ENCODE measurements at regions not wholly inside any gene's neighbourhood (a gene's known extent, or its start where the extent isn't known, plus 50 kb on each side); places are given as distances from the start of the nearest gene placed in this dataset.

- DNase-seq (ENCODE audit: low spot score in 2 of 2): no peak
- no peak for FAIRE-seq
Measured at GRCh38 chr2:23149777-23150176, 235.2 kb upstream of the KLHL29 start.

GRCh38 chr2:23153484-23153883 lies 231.5 kb upstream of the KLHL29 start:
- DNase-seq (ENCODE audit: low spot score in 2 of 2) (no peak), FAIRE-seq (no peak)

GRCh38 chr2:23155022-23155421 lies 230.0 kb upstream of the KLHL29 start:
- FAIRE-seq (no peak), DNase-seq (ENCODE audit: low spot score in 2 of 2) (no peak)

GRCh38 chr2:23157812-23158211 lies 227.2 kb upstream of the KLHL29 start:
- no peak for DNase-seq (ENCODE audit: low spot score in 2 of 2)

GRCh38 chr2:23158306-23158705 lies 226.7 kb upstream of the KLHL29 start:
- FAIRE-seq (no peak), DNase-seq (ENCODE audit: low spot score in 2 of 2) (no peak)

More at GRCh38 chr2:23157812-23158211, 227.2 kb upstream of the KLHL29 start:
- FAIRE-seq: no peak

GRCh38 chr2:23159746-23160405 lies 225.1 kb upstream of the KLHL29 start:
- FAIRE-seq (no peak), DNase-seq (ENCODE audit: low spot score in 2 of 2) (no peak)

GRCh38 chr2:23164173-23164572 lies 220.8 kb upstream of the KLHL29 start:
- DNase-seq (ENCODE audit: low spot score in 2 of 2) (no peak), FAIRE-seq (no peak)

- peak in 1 of 2 donors; percentile 1 for DNase-seq (ENCODE audit: low spot score in 2 of 2)
- no peak for FAIRE-seq
Measured at GRCh38 chr2:23169896-23170295, 215.1 kb upstream of the KLHL29 start.

GRCh38 chr2:23171108-23171507 lies 213.9 kb upstream of the KLHL29 start:
- DNase-seq (ENCODE audit: low spot score in 2 of 2) (no peak), FAIRE-seq (no peak)

- DNase-seq (ENCODE audit: low spot score in 2 of 2) (no peak), FAIRE-seq (no peak)
Measured at GRCh38 chr2:23178396-23178795, 206.6 kb upstream of the KLHL29 start.

GRCh38 chr2:23183733-23184132 lies 201.2 kb upstream of the KLHL29 start:
- FAIRE-seq (no peak), DNase-seq (ENCODE audit: low spot score in 2 of 2) (no peak)

- DNase-seq (ENCODE audit: low spot score in 2 of 2) (no peak), FAIRE-seq (no peak)
Measured at GRCh38 chr2:23198316-23199114, 186.5 kb upstream of the KLHL29 start.

- FAIRE-seq (no peak), DNase-seq (ENCODE audit: low spot score in 2 of 2) (no peak)
Measured at GRCh38 chr2:23199115-23199918, 185.7 kb upstream of the KLHL29 start.

GRCh38 chr2:23200068-23200786 lies 184.8 kb upstream of the KLHL29 start:
- DNase-seq (ENCODE audit: low spot score in 2 of 2) (no peak), FAIRE-seq (no peak)

GRCh38 chr2:23200787-23201114 lies 184.2 kb upstream of the KLHL29 start:
- DNase-seq (ENCODE audit: low spot score in 2 of 2) (no peak), FAIRE-seq (no peak)

- FAIRE-seq (no peak), DNase-seq (ENCODE audit: low spot score in 2 of 2) (no peak)
Measured at GRCh38 chr2:23203383-23203782, 181.6 kb upstream of the KLHL29 start.

GRCh38 chr2:23204685-23205242 lies 180.2 kb upstream of the KLHL29 start:
- FAIRE-seq: no peak
- no peak for DNase-seq (ENCODE audit: low spot score in 2 of 2)

- FAIRE-seq (no peak), DNase-seq (ENCODE audit: low spot score in 2 of 2) (no peak)
Measured at GRCh38 chr2:23206650-23207049, 178.3 kb upstream of the KLHL29 start.

- DNase-seq (ENCODE audit: low spot score in 2 of 2): no peak
- no peak for FAIRE-seq
Measured at GRCh38 chr2:23207871-23208270, 177.1 kb upstream of the KLHL29 start.

- no peak for FAIRE-seq
- no peak for DNase-seq (ENCODE audit: low spot score in 2 of 2)
Measured at GRCh38 chr2:23208339-23208738, 176.6 kb upstream of the KLHL29 start.

Data from frontal cortex (tissue), 3 donors.